ENCODE measurements at regions not wholly inside any gene's neighbourhood (a gene's known extent, or its start where the extent isn't known, plus 50 kb on each side); places are given as distances from the start of the nearest gene placed in this dataset.

GRCh38 chr1:199693724-199694123, 333.8 kb upstream of the NR5A2 start:
- Mint-ChIP-seq H3K4me3 (no peak overlapping the region), H3K27me3 (ENCODE audit: low read depth) (no peaks in the 10 kb centered on the region), H3K27ac (no peak overlapping the region), H3K4me1 (peaks cover 13% of the 10 kb centered on the region), H3K36me3 (ENCODE audit: low read depth) (no peaks in the 10 kb centered on the region), H3K9me3 (no peaks in the 10 kb centered on the region)
- no peak for TF ChIP-seq CTCF (IDR thresholded peaks at IDR 0.05; ENCODE audit: unreplicated experiment in 3 of 3)

- peaks cover 5% of the 10 kb centered on the region for H3K4me1 Mint-ChIP-seq
- H3K9me3 Mint-ChIP-seq: no peaks in the 10 kb centered on the region
- H3K4me3 Mint-ChIP-seq: no peak overlapping the region
- H3K27ac Mint-ChIP-seq: no peak overlapping the region
- no peaks in the 10 kb centered on the region for H3K36me3 Mint-ChIP-seq (ENCODE audit: low read depth)
- no peaks in the 10 kb centered on the region for H3K27me3 Mint-ChIP-seq (ENCODE audit: low read depth)
- no peak for TF ChIP-seq CTCF (IDR thresholded peaks at IDR 0.05; ENCODE audit: unreplicated experiment in 3 of 3)
Measured at GRCh38 chr1:199696225-199696624, 331.3 kb upstream of the NR5A2 start.

GRCh38 chr1:199698222-199698621, 329.3 kb upstream of the NR5A2 start:
- H3K4me1 Mint-ChIP-seq: no peaks in the 10 kb centered on the region
- no peaks in the 10 kb centered on the region for H3K36me3 Mint-ChIP-seq (ENCODE audit: low read depth)
- H3K9me3 Mint-ChIP-seq: no peaks in the 10 kb centered on the region
- H3K27me3 Mint-ChIP-seq (ENCODE audit: low read depth): no peaks in the 10 kb centered on the region
- no peak for TF ChIP-seq CTCF (IDR thresholded peaks at IDR 0.05; ENCODE audit: unreplicated experiment in 3 of 3)
- H3K4me3 Mint-ChIP-seq: no peak overlapping the region
- no peak overlapping the region for H3K27ac Mint-ChIP-seq

- no peak for TF ChIP-seq CTCF (IDR thresholded peaks at IDR 0.05; ENCODE audit: unreplicated experiment in 3 of 3)
- Mint-ChIP-seq H3K4me3 (no peak overlapping the region), H3K4me1 (no peaks in the 10 kb centered on the region), H3K9me3 (no peaks in the 10 kb centered on the region), H3K27ac (no peak overlapping the region), H3K27me3 (ENCODE audit: low read depth) (no peaks in the 10 kb centered on the region), H3K36me3 (ENCODE audit: low read depth) (no peaks in the 10 kb centered on the region)
Measured at GRCh38 chr1:199700551-199700950, 327.0 kb upstream of the NR5A2 start.

DNA sequence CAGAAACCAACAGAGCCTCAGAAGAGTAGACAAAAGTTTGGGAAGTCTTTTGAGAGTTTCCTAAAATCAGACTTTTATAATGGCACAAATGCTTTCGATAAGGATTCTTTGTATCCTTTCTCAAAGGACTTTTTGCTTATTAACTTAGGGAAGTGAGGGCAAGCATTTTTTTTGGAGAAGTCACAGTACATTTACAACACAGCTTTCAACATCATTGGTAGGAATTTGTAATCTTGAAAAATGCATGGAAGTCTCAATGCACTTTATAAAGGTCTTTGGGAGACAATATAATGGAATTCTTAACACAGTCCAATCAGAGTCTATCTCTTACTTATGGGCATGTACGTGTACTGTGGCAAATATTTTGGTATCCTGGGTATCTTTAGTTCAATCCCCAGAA, 325.8 kb upstream of the NR5A2 start:
- Mint-ChIP-seq H3K4me3 (no peak overlapping the region), H3K9me3 (no peaks in the 10 kb centered on the region), H3K36me3 (ENCODE audit: low read depth) (no peaks in the 10 kb centered on the region), H3K4me1 (no peaks in the 10 kb centered on the region), H3K27me3 (ENCODE audit: low read depth) (no peaks in the 10 kb centered on the region), H3K27ac (no peak overlapping the region)
- TF ChIP-seq CTCF (IDR thresholded peaks at IDR 0.05; ENCODE audit: unreplicated experiment in 3 of 3): no peak

GRCh38 chr1:199704231-199704630, 323.3 kb upstream of the NR5A2 start:
- TF ChIP-seq CTCF (IDR thresholded peaks at IDR 0.05; ENCODE audit: unreplicated experiment in 3 of 3): no peak
- H3K9me3 Mint-ChIP-seq: no peaks in the 10 kb centered on the region

More at GRCh38 chr1:199704231-199704630, 323.3 kb upstream of the NR5A2 start:
- H3K4me1 Mint-ChIP-seq: no peaks in the 10 kb centered on the region
- no peak overlapping the region for H3K4me3 Mint-ChIP-seq
- no peak overlapping the region for H3K27ac Mint-ChIP-seq
- H3K36me3 Mint-ChIP-seq (ENCODE audit: low read depth): no peaks in the 10 kb centered on the region
- H3K27me3 Mint-ChIP-seq (ENCODE audit: low read depth): no peaks in the 10 kb centered on the region
